IMR-90 (cell line): ENCODE measurements at regions not wholly inside any gene's neighbourhood (a gene's known extent, or its start where the extent isn't known, plus 50 kb on each side); places are given as distances from the start of the nearest gene placed in this dataset.

Experiments used
- ATAC-seq: fragments of 200-7000 bp; cut with Tn5 transposase; 2 replicates; pipeline ENCODE4 v1.9.1; 2020; ENCODE audit warnings: low read depth, mild to moderate bottlenecking, moderate library complexity
- BruUV-seq: library from RNA; stranded (reverse); fragments of 400-500 nt; replicated peaks from 2 replicates; lab custom pipeline; 2021; lab: Mats Ljungman, UMichigan
- CTCF ChIA-PET: fragments of 300-600 bp; formaldehyde crosslinking; extraction: SDS; loops from one replicate; lab custom pipeline; 2021; ENCODE audit warnings: antibody characterized with exemption; lab: Yijun Ruan, JAX
- POLR2A ChIA-PET: fragments of 300-600 bp; sonication (Branson Sonifier 250); formaldehyde crosslinking; loops from one replicate; lab custom pipeline; 2022; ENCODE audit warnings: antibody characterized with exemption; ENCODE audit not compliant: unreplicated experiment; lab: Charles Lee
- DNase-seq: peaks from one replicate; pipeline ENCODE4 v3.0.0; 2013
- H2AFZ ChIP-seq: replicated peaks from 2 replicates; pipeline ENCODE3; 2013; ENCODE audit warnings: low read length, mild to moderate bottlenecking; ENCODE audit not compliant: poor library complexity
- H2AK5ac ChIP-seq: 2 replicates; pipeline ENCODE4 v1.6.1; 2013; ENCODE audit warnings: low read depth, low read length, inconsistent platforms
- H2AK9ac ChIP-seq: replicated peaks from 2 replicates; pipeline ENCODE3; 2013; ENCODE audit warnings: mild to moderate bottlenecking, low read depth, low read length, moderate library complexity; ENCODE audit not compliant: poor library complexity
- H2BK120ac ChIP-seq: 2 replicates; pipeline ENCODE4 v1.6.1; 2013; ENCODE audit warnings: low read depth, low read length, inconsistent platforms
- H2BK15ac ChIP-seq: 3 replicates; pipeline ENCODE4 v1.6.1; 2013; ENCODE audit warnings: low read depth, low read length, inconsistent platforms
- H2BK20ac ChIP-seq: 2 replicates; pipeline ENCODE4 v1.6.1; 2013; ENCODE audit warnings: low read depth, mild to moderate bottlenecking, inconsistent platforms, low read length, moderate library complexity
- H2BK5ac ChIP-seq: 2 replicates; pipeline ENCODE4 v1.6.1; 2013; ENCODE audit warnings: mild to moderate bottlenecking, low read depth, low read length, inconsistent platforms; ENCODE audit not compliant: poor library complexity, severe bottlenecking
- H3K14ac ChIP-seq: replicated peaks from 2 replicates; pipeline ENCODE4 v1.6.1; 2013; ENCODE audit warnings: low read depth, low read length, inconsistent platforms
- H3K18ac ChIP-seq: 2 replicates; pipeline ENCODE4 v1.6.1; 2013; ENCODE audit warnings: low read depth, low read length, control low read depth
- H3K23ac ChIP-seq: 2 replicates; pipeline ENCODE4 v1.6.1; 2013; ENCODE audit warnings: low read depth, low read length, inconsistent platforms
- H3K27ac ChIP-seq: 2 replicates; pipeline ENCODE4 v1.5.1; 2013; ENCODE audit warnings: mild to moderate bottlenecking, control low read depth, low read length; ENCODE audit not compliant: insufficient read depth
- H3K27me3 ChIP-seq: 2 replicates; pipeline ENCODE4 v1.6.1; 2013; ENCODE audit warnings: low read length; ENCODE audit not compliant: control insufficient read depth, insufficient read depth
- H3K36me3 ChIP-seq: 2 replicates; pipeline ENCODE4 v1.6.1; 2013; ENCODE audit warnings: low read length, mixed read lengths; ENCODE audit not compliant: control insufficient read depth, insufficient read depth
- H3K4ac ChIP-seq: 2 replicates; pipeline ENCODE4 v1.6.1; 2013; ENCODE audit warnings: low read depth, low read length, inconsistent platforms
- H3K4me1 ChIP-seq: 2 replicates; pipeline ENCODE4 v1.6.1; 2013; ENCODE audit warnings: low read length, mixed read lengths; ENCODE audit not compliant: control insufficient read depth, insufficient read depth
- H3K4me2 ChIP-seq: 2 replicates; pipeline ENCODE4 v1.6.1; 2013; ENCODE audit warnings: low read depth, mild to moderate bottlenecking, control low read depth, low read length, moderate library complexity
- H3K4me3 ChIP-seq: 2 replicates; pipeline ENCODE4 v1.5.1; 2013; ENCODE audit warnings: low read depth, mild to moderate bottlenecking, control low read depth, low read length, moderate library complexity; ENCODE audit not compliant: insufficient read depth
- H3K56ac ChIP-seq: 2 replicates; pipeline ENCODE4 v1.6.1; 2013; ENCODE audit warnings: low read length, inconsistent platforms; ENCODE audit not compliant: insufficient read depth; ENCODE audit errors: extremely low read depth
- H3K79me1 ChIP-seq, 2 experiments: 2 replicates each; pipeline ENCODE4 v1.6.1; 2013; ENCODE audit warnings: low read length in 2 of 2, inconsistent platforms in 1 of 2, low read depth in 1 of 2
- H3K9ac ChIP-seq: 2 replicates; pipeline ENCODE4 v1.6.1; 2013; ENCODE audit warnings: low read depth, low read length, control low read depth
- H3K9me1 ChIP-seq: 2 replicates; pipeline ENCODE4 v1.6.1; 2013; ENCODE audit warnings: low read length, inconsistent platforms; ENCODE audit not compliant: insufficient read depth
- H3K9me3 ChIP-seq: 2 replicates; pipeline ENCODE4 v1.6.1; 2013; ENCODE audit warnings: low read length; ENCODE audit not compliant: control insufficient read depth, insufficient read depth
- H4K20me1 ChIP-seq: 2 replicates; pipeline ENCODE4 v1.6.1; 2013; ENCODE audit warnings: low read length, inconsistent platforms; ENCODE audit not compliant: insufficient read depth
- H4K5ac ChIP-seq: 2 replicates; pipeline ENCODE4 v1.6.1; 2013; ENCODE audit warnings: mild to moderate bottlenecking, low read depth, low read length, control low read depth
- H4K8ac ChIP-seq, 2 experiments: 2 replicates each; pipeline ENCODE4 v1.6.1; 2013; ENCODE audit warnings: low read depth in 2 of 2, low read length in 2 of 2, control low read depth in 1 of 2, inconsistent platforms in 1 of 2
- H4K91ac ChIP-seq: 2 replicates; pipeline ENCODE4 v1.6.1; 2013; ENCODE audit warnings: low read depth, low read length, inconsistent platforms; ENCODE audit not compliant: insufficient read depth
- CEBPB ChIP-seq: IDR thresholded peaks from 2 replicates; pipeline ENCODE4 v1.6.1; 2012; ENCODE audit warnings: low read depth, low read length, improper control_type of control experiment
- MAZ ChIP-seq: IDR thresholded peaks from 2 replicates; pipeline ENCODE4 v1.6.1; 2012; ENCODE audit warnings: low read depth, mild to moderate bottlenecking, low read length, improper control_type of control experiment, moderate library complexity, borderline replicate concordance
- WGBS, 2 experiments: methylation state at CpG; one replicate each; pipeline versions ENCODE4 v1.1.5 to v1.1.7; 2013; ENCODE audit warnings: missing lambda C conversion rate in 2 of 2; ENCODE audit not compliant: insufficient read length in 1 of 2; ENCODE audit errors: extremely low coverage in 2 of 2; 5-methylcytosine and 5-hydroxymethylcytosine counted together
- dilution Hi-C: fragments of 300-500 bp; cut with HindIII; formaldehyde crosslinking; loops from one replicate; pipeline ENCODE4 v1.14.3; 2018; ENCODE audit warnings: low sequenced_read_pairs; ENCODE audit not compliant: unreplicated experiment
- in situ Hi-C: fragments of 300-500 bp; cut with MboI; formaldehyde crosslinking; loops from 3 replicates; pipeline ENCODE4 v1.14.3; 2019; ENCODE audit warnings: low sequenced_read_pairs, inconsistent platforms, mixed read lengths
- intact Hi-C: fragments of 100-400 bp; cut with micrococcal nuclease; formaldehyde crosslinking; loops from 2 replicates; pipeline ENCODE4 v1.10.0; 2022

GRCh38 chr13:107035186-107035585 is 467.2 kb upstream of the ARGLU1 start:
- Histone ChIP-seq H2AK9ac (peak overlapping the region; percentile 2), H3K4me1 (peaks cover 15% of the 10 kb centered on the region), H3K14ac (peak overlapping the region; percentile 65), H3K9ac (0 out of 2 replicates have a peak overlapping the region, but pooled peaks have one; percentile 22), H2BK5ac (peak overlapping the region; percentile 89), H3K4me3 (no peak overlapping the region), H3K79me1 (no peaks in the 10 kb centered on the region), H3K9me1 (peaks cover 3% of the 10 kb centered on the region; the same call in 1 of the 2 replicates), H3K9me3 (no peaks in the 10 kb centered on the region), H3K27ac (peak overlapping the region; percentile 56; the same call in 1 of the 2 replicates), H2AK5ac (peak overlapping the region; percentile 86), H3K27me3 (no peaks in the 10 kb centered on the region), H3K4me2 (peak overlapping the region; percentile 81), H2AFZ (peak overlapping the region; percentile 5), H4K8ac (peak overlapping the region; percentile 82 to 84), H3K4ac (peak overlapping the region; percentile 89), H4K20me1 (no peaks in the 10 kb centered on the region), H2BK20ac (peak overlapping the region; percentile 98), H4K5ac (peak overlapping the region; percentile 75), H4K91ac (peak overlapping the region; percentile 94), H2BK15ac (peak overlapping the region; percentile 67; the same call in 2 of the 3 replicates), H3K18ac (peak overlapping the region; percentile 50), H2BK120ac (peak overlapping the region; percentile 92), H3K36me3 (no peaks in the 10 kb centered on the region), H3K23ac (peak overlapping the region; percentile 69), H3K56ac (peak overlapping the region; percentile 84; the same call in 1 of the 2 replicates)
- TF ChIP-seq MAZ (no peak), CEBPB (peak; percentile 28; the same call in 1 of the 2 replicates)
- in situ Hi-C loops (no loop called here), intact Hi-C loops (no loop called here), dilution Hi-C loops (no loop called here)
- POLR2A ChIA-PET = no interaction called here
- DNase-seq (peak; percentile 35), ATAC-seq (peak; percentile 19; the same call in 1 of the 2 replicates)
- no CpG with 5 or more reads among the region's 6 CpGs for WGBS, 2 experiments
- BruUV-seq = no TSS peak
- CTCF ChIA-PET = no interaction called here
